SK-N-SH treated with all-trans-retinoic acid at 6 μM for 48 hours (cell line): ENCODE measurements at regions not wholly inside any gene's neighbourhood (a gene's known extent, or its start where the extent isn't known, plus 50 kb on each side); places are given as distances from the start of the nearest gene placed in this dataset.

Experiments used
- ATAC-seq: fragments of 200-7000 bp; cut with Tn5 transposase; 3 replicates; pipeline ENCODE4 v1.9.1; 2020; ENCODE audit warnings: mild to moderate bottlenecking, moderate library complexity
- ARNTL ChIP-seq: fragments of 450-650 bp; formaldehyde crosslinking; IDR thresholded peaks from 2 replicates; pipeline ENCODE4 v1.5.0; 2020; ENCODE audit warnings: low read depth, mild to moderate bottlenecking, moderate library complexity, borderline replicate concordance
- BACH2 ChIP-seq: fragments of 250-450 bp; sonication (Bioruptor Pico); IDR thresholded peaks from 2 replicates; pipeline ENCODE4 v1.9.0; 2021; ENCODE audit warnings: mild to moderate bottlenecking, borderline replicate concordance
- CREB5 ChIP-seq: fragments of 250-450 bp; sonication (Bioruptor Pico); IDR thresholded peaks from 2 replicates; pipeline ENCODE4 v1.5.1; 2020; ENCODE audit warnings: low read depth, mild to moderate bottlenecking, moderate library complexity
- CSDC2 ChIP-seq: fragments of 250-450 bp; sonication (Bioruptor Pico); IDR thresholded peaks from 2 replicates; pipeline ENCODE4 v1.5.0; 2020; ENCODE audit warnings: mild to moderate bottlenecking, moderate library complexity
- CSRNP3 ChIP-seq: fragments of 250-450 bp; sonication (Bioruptor Pico); IDR thresholded peaks from 2 replicates; pipeline ENCODE4 v1.5.1; 2021; ENCODE audit warnings: mild to moderate bottlenecking, moderate library complexity
- ESRRG ChIP-seq: fragments of 250-450 bp; sonication (Bioruptor Pico); IDR thresholded peaks from 2 replicates; pipeline ENCODE4 v1.6.1; 2021; ENCODE audit warnings: mild to moderate bottlenecking
- GLIS3 ChIP-seq: fragments of 250-450 bp; sonication (Bioruptor Pico); IDR thresholded peaks from 2 replicates; pipeline ENCODE4 v1.5.0; 2020; ENCODE audit warnings: mild to moderate bottlenecking, moderate library complexity
- ISL1 ChIP-seq: fragments of 250-450 bp; sonication (Bioruptor Pico); IDR thresholded peaks from 2 replicates; pipeline ENCODE4 v2.1.2; 2022; ENCODE audit warnings: mild to moderate bottlenecking, moderate library complexity
- OSR1 ChIP-seq: fragments of 250-450 bp; sonication (Bioruptor Pico); IDR thresholded peaks from 2 replicates; pipeline ENCODE4 v1.8.0; 2022; ENCODE audit warnings: moderate library complexity, mild to moderate bottlenecking, inconsistent platforms
- PATZ1 ChIP-seq: fragments of 250-450 bp; sonication (Bioruptor Pico); IDR thresholded peaks from 2 replicates; pipeline ENCODE4 v1.8.0; 2020; ENCODE audit warnings: mild to moderate bottlenecking, moderate library complexity, borderline replicate concordance
- POU6F1 ChIP-seq: fragments of 250-450 bp; sonication (Bioruptor Pico); IDR thresholded peaks from 2 replicates; pipeline ENCODE4 v1.8.0; 2021; ENCODE audit warnings: low read depth, mild to moderate bottlenecking, moderate library complexity, borderline replicate concordance
- PPARA ChIP-seq: fragments of 250-450 bp; sonication (Bioruptor Pico); IDR thresholded peaks from 2 replicates; pipeline ENCODE4 v1.5.0; 2020; ENCODE audit warnings: mild to moderate bottlenecking, borderline replicate concordance
- RARB ChIP-seq: fragments of 250-450 bp; sonication (Bioruptor Pico); IDR thresholded peaks from 2 replicates; pipeline ENCODE4 v1.8.0; 2021; ENCODE audit warnings: mild to moderate bottlenecking, moderate library complexity
- SNAI2 ChIP-seq: fragments of 250-450 bp; sonication (Bioruptor Pico); IDR thresholded peaks from 2 replicates; pipeline ENCODE4 v1.5.0; 2020; ENCODE audit warnings: mild to moderate bottlenecking, moderate library complexity
- TCF4 ChIP-seq: fragments of 250-450 bp; sonication (Bioruptor Pico); IDR thresholded peaks from 2 replicates; pipeline ENCODE4 v1.8.0; 2021; ENCODE audit warnings: mild to moderate bottlenecking, moderate library complexity, borderline replicate concordance
- TOX ChIP-seq: fragments of 250-450 bp; sonication (Bioruptor Pico); IDR thresholded peaks from 2 replicates; pipeline ENCODE4 v1.8.0; 2021; ENCODE audit warnings: mild to moderate bottlenecking, moderate library complexity, borderline replicate concordance
- ZC3H10 ChIP-seq: fragments of 250-450 bp; sonication (Bioruptor Pico); IDR thresholded peaks from 2 replicates; pipeline ENCODE4 v1.5.1; 2021; ENCODE audit warnings: mild to moderate bottlenecking, moderate library complexity
- ZFP3 ChIP-seq: fragments of 250-450 bp; sonication (Bioruptor Pico); IDR thresholded peaks from 2 replicates; pipeline ENCODE4 v1.5.0; 2020; ENCODE audit warnings: mild to moderate bottlenecking, moderate library complexity
- ZFP30 ChIP-seq: fragments of 450-650 bp; formaldehyde crosslinking; IDR thresholded peaks from 2 replicates; pipeline ENCODE4 v1.5.0; 2022; ENCODE audit warnings: mild to moderate bottlenecking, moderate library complexity
- ZNF565 ChIP-seq: fragments of 450-650 bp; formaldehyde crosslinking; conservative IDR thresholded peaks from 2 replicates; pipeline ENCODE4 v1.5.0; 2020; ENCODE audit warnings: low read depth, mild to moderate bottlenecking, moderate library complexity
- ZNF70 ChIP-seq: fragments of 450-650 bp; formaldehyde crosslinking; IDR thresholded peaks from 2 replicates; pipeline ENCODE4 v1.5.0; 2020; ENCODE audit warnings: mild to moderate bottlenecking, moderate library complexity
- ZNF8 ChIP-seq: fragments of 450-650 bp; formaldehyde crosslinking; IDR thresholded peaks from 2 replicates; pipeline ENCODE4 v1.5.0; 2020; ENCODE audit warnings: mild to moderate bottlenecking, moderate library complexity

DNA sequence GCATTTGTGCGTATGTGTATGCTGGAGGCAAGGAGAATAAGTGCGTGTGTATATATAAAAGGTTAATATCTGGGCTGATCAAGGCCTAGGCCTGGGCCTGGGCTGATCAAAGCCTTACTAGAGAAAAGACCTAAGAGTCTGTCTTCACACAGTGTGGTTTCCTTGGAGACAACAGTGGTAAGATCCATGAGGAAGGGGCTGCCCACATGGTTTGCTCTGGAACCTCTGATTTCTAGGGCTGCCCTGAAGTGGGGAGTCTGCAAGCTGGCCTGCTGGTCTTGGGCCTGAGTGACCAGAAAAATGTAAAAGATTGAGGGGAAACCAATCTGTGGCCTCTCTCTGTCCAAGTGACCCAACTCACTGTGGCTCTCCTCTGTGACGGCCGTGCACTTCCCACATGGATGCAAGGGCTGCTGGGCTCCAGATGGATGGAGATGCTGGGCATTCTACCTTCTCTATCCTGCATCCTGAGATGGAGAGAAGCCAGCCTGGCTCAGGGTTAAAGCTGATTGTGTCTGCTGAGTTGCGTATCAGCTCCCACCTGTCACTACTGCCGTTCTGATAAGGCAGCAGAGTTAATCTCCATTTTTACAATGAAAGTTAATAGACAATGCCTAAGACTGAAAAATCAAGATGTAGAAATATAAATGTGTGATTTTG, 90.3 kb upstream of the NXT1 start (continued):
- TF ChIP-seq PATZ1 (CRISPR knock-in tag) (no peak), ARNTL (CRISPR knock-in tag) (no peak), SNAI2 (CRISPR knock-in tag) (no peak), OSR1 (CRISPR knock-in tag) (no peak)

- ATAC-seq, result no peak; the same call in 2 of the 3 replicates
- TF ChIP-seq ZFP30 (no peak), ZFP3 (no peak), ARNTL (CRISPR knock-in tag) (no peak), GLIS3 (CRISPR knock-in tag) (no peak), CSDC2 (CRISPR knock-in tag) (no peak), ZNF8 (CRISPR knock-in tag) (no peak), TCF4 (CRISPR knock-in tag) (no peak), CREB5 (no peak), ESRRG (CRISPR knock-in tag) (no peak)
Measured at GRCh38 chr20:23258747-23259121, 91.9 kb upstream of the NXT1 start.

- TF ChIP-seq CREB5 (no peak), ZFP3 (no peak), ZC3H10 (CRISPR knock-in tag) (no peak), TOX (CRISPR knock-in tag) (no peak)
- TF ChIP-seq, all 23 proteins: peak for 0
- peak; percentile 81 for ATAC-seq
Measured at GRCh38 chr20:23257848-23258746, 92.5 kb upstream of the NXT1 start.

DNA sequence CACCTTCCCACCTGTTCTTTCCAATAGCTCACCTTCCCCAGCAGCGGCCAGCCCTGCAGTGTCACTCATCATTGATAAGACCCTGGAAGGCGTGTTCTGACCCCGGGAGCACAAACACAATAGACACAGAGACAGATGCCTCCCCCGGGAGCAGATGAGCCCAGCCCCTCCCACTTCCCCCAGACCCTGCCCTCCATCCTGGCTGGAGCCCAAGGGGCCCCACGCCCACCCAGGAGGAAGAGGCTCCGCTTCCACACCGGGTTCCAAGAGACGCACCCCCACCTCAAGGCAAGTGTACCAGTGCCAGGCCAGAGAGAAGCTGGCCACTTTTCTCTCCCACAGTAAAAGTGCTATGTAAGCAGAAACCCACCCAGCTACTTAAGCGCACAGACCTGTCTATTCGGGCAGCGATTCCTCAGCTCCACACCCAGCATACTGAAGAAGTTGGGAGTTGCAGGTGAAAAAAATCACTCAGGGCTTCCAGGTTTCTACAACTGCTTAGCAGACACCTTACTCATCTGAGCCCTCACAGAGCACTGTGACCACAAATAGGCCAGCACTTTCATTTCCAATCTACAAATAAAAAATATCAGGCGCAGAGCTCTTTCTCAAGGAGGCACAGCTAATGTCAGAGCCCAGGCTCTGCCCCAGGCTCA, 93.4 kb upstream of the NXT1 start:
- TF ChIP-seq ZC3H10 (CRISPR knock-in tag), result no peak
- TF ChIP-seq BACH2 (CRISPR knock-in tag), result no peak
- no peak for TF ChIP-seq CSRNP3 (CRISPR knock-in tag)
- no peak for TF ChIP-seq ARNTL (CRISPR knock-in tag)
- TF ChIP-seq ESRRG (CRISPR knock-in tag), result no peak
- TF ChIP-seq POU6F1, result no peak
- TF ChIP-seq ISL1 (CRISPR knock-in tag), result no peak
- no peak for TF ChIP-seq CSDC2 (CRISPR knock-in tag)
- TF ChIP-seq TOX (CRISPR knock-in tag), result no peak
- TF ChIP-seq RARB (CRISPR knock-in tag), result no peak
- TF ChIP-seq CREB5, result no peak
- TF ChIP-seq GLIS3 (CRISPR knock-in tag), result no peak
- no peak for TF ChIP-seq ZNF565 (CRISPR knock-in tag)
- TF ChIP-seq ZFP3, result no peak
- TF ChIP-seq PPARA, result no peak
- no peak for TF ChIP-seq ZNF8 (CRISPR knock-in tag)
- no peak for TF ChIP-seq ZNF70 (CRISPR knock-in tag)
- TF ChIP-seq ZFP30, result no peak
- no peak for TF ChIP-seq PATZ1 (CRISPR knock-in tag)
- TF ChIP-seq OSR1 (CRISPR knock-in tag), result no peak
- no peak; the same call in 1 of the 3 replicates for ATAC-seq
